Keratinocyte (primary cell): ENCODE measurements at regions not wholly inside any gene's neighbourhood (a gene's known extent, or its start where the extent isn't known, plus 50 kb on each side); places are given as distances from the start of the nearest gene placed in this dataset.

Experiments used
- DNase-seq: peaks from one replicate; pipeline ENCODE4 v3.0.0-alpha.2; 2011; ENCODE audit warnings: low read depth, missing footprints, low spot score
- FAIRE-seq: peaks from 2 replicates; lab custom pipeline; 2011; peaks lifted over from hg19 to GRCh38; lab: Jason Lieb, UNC
- H2AFZ ChIP-seq: 2 replicates; pipeline ENCODE4 v1.6.0; 2012; ENCODE audit warnings: low read length, control low read depth, inconsistent platforms; ENCODE audit not compliant: control insufficient read depth
- H3K27ac ChIP-seq: 2 replicates; pipeline ENCODE4 v1.5.1; 2011; ENCODE audit warnings: low read length; ENCODE audit not compliant: control insufficient read depth, insufficient read depth
- H3K27me3 ChIP-seq: 3 replicates; pipeline ENCODE4 v1.6.0; 2011; ENCODE audit warnings: low read length; ENCODE audit not compliant: control insufficient read depth, insufficient read depth; ENCODE audit errors: extremely low read depth
- H3K36me3 ChIP-seq, 2 experiments: 2 replicates in 1 of 2; 3 replicates in 1 of 2; pipeline ENCODE4 v1.5.1; 2011; ENCODE audit warnings: low read length in 2 of 2, mild to moderate bottlenecking in 1 of 2; ENCODE audit not compliant: control insufficient read depth in 2 of 2, insufficient read depth in 2 of 2; ENCODE audit errors: extremely low read depth in 1 of 2
- H3K4me1 ChIP-seq: 3 replicates; pipeline ENCODE4 v1.5.1; 2011; ENCODE audit warnings: low read length; ENCODE audit not compliant: control insufficient read depth, insufficient read depth; ENCODE audit errors: extremely low read depth
- H3K4me2 ChIP-seq: 3 replicates; pipeline ENCODE4 v1.6.0; 2011; ENCODE audit warnings: low read depth, low read length; ENCODE audit not compliant: control insufficient read depth, insufficient read depth; ENCODE audit errors: extremely low read depth
- H3K4me3 ChIP-seq, 3 experiments: fragments of 200-600 bp in 1 of 3; sonication (generic) in 1 of 3; 2 replicates in 2 of 3; 3 replicates in 1 of 3; pipeline ENCODE4 v1.5.1; 2011 to 2016; ENCODE audit warnings: low read length in 3 of 3, mild to moderate bottlenecking in 3 of 3, control low read depth in 2 of 3, inconsistent platforms in 1 of 3, low read depth in 1 of 3, mixed read lengths in 1 of 3, mixed run types in 1 of 3, moderate library complexity in 1 of 3; ENCODE audit not compliant: control insufficient read depth in 2 of 3, insufficient read depth in 2 of 3; ENCODE audit errors: extremely low read depth in 1 of 3
- H3K79me2 ChIP-seq: 2 replicates; pipeline ENCODE4 v1.6.0; 2012; ENCODE audit warnings: low read length; ENCODE audit not compliant: control insufficient read depth, insufficient read depth
- H3K9ac ChIP-seq: 3 replicates; pipeline ENCODE4 v1.6.0; 2011; ENCODE audit warnings: low read length; ENCODE audit not compliant: control insufficient read depth, insufficient read depth; ENCODE audit errors: extremely low read depth
- H3K9me1 ChIP-seq: 3 replicates; pipeline ENCODE4 v1.6.0; 2011; ENCODE audit warnings: low read length; ENCODE audit not compliant: control insufficient read depth, insufficient read depth; ENCODE audit errors: extremely low read depth
- H3K9me3 ChIP-seq: 2 replicates; pipeline ENCODE4 v1.5.1; 2012; ENCODE audit warnings: low read depth, low read length; ENCODE audit not compliant: control insufficient read depth
- H4K20me1 ChIP-seq: 3 replicates; pipeline ENCODE4 v1.6.0; 2011; ENCODE audit warnings: low read length; ENCODE audit not compliant: control insufficient read depth, insufficient read depth; ENCODE audit errors: extremely low read depth
- EZH2 ChIP-seq: IDR thresholded peaks from one replicate; pipeline ENCODE4 v1.6.1; 2012; ENCODE audit warnings: inconsistent platforms, mild to moderate bottlenecking, low read length, moderate library complexity
- dilution Hi-C: fragments of 300-500 bp; cut with MboI; formaldehyde crosslinking; loops from one replicate; pipeline ENCODE4 v1.7.0; 2020; ENCODE audit warnings: low sequenced_read_pairs; ENCODE audit not compliant: extremely low pct_ligation_motif_present
- TF ChIP-seq, protein P1 (sequence below), 3 experiments: IDR thresholded peaks in 1 of 3; conservative IDR thresholded peaks in 1 of 3; optimal IDR thresholded peaks in 1 of 3; 2 replicates in 2 of 3; 3 replicates in 1 of 3; pipeline versions ENCODE3 to v1.5.1; 2011; ENCODE audit warnings: low read length in 3 of 3, mild to moderate bottlenecking in 3 of 3, moderate library complexity in 2 of 3, control low read depth in 1 of 3, inconsistent platforms in 1 of 3; ENCODE audit not compliant: insufficient read depth in 2 of 3; ENCODE audit errors: extremely low read depth in 1 of 3

DNA sequence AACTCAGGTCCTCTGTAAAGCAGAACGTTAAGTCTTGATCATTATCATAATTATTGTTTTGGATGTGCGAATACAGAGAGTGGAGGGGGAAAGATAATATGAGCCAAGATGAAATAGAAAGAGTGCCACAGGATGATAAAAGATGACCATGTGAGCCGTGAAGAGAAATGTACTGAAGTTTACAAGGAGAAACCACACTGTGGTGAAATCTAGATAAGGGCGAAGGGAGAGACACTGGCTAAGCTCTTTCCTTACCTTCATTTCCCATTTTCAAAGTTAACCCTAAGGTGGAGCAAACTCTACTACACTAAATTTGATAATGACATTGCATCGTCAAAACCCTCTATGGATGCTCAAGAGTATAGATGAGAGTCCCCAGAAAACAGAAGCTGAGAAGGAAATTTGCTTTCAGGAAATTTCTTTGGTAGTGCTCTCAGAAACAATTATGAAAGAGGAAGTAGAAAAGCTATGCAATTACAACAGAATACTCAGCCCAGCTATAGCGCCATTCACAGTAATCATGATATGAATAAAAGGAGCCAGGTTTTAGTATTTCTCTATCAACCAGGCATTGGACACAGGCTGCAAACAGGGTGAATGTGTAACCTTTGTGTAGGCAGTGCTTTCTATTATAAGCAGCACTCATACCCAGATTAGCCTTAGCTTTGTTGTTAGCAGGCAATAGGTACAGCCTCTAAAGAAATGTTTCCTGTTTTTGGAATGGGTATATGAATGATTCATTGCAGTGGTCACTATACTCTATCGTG, 1080.7 kb downstream of the GRIK2 start:
- H3K4me2 ChIP-seq, result no peak overlapping the region
- DNase-seq, result no peak
- no peaks in the 10 kb centered on the region for H3K79me2 ChIP-seq
- H3K4me1 ChIP-seq, result no peaks in the 10 kb centered on the region
- dilution Hi-C loops, result no loop called here
- H2AFZ ChIP-seq, result no peak overlapping the region
- H4K20me1 ChIP-seq, result no peaks in the 10 kb centered on the region
- H3K27me3 ChIP-seq, result no peaks in the 10 kb centered on the region
- H3K4me3 ChIP-seq, result no peak overlapping the region
- H3K9me1 ChIP-seq, result no peaks in the 10 kb centered on the region
- no peak overlapping the region for H3K9ac ChIP-seq
- no peaks in the 10 kb centered on the region for H3K36me3 ChIP-seq
- H3K9me3 ChIP-seq, result no peaks in the 10 kb centered on the region
- no peak for FAIRE-seq
- no peak overlapping the region for H3K27ac ChIP-seq
- TF ChIP-seq, protein P1, sequence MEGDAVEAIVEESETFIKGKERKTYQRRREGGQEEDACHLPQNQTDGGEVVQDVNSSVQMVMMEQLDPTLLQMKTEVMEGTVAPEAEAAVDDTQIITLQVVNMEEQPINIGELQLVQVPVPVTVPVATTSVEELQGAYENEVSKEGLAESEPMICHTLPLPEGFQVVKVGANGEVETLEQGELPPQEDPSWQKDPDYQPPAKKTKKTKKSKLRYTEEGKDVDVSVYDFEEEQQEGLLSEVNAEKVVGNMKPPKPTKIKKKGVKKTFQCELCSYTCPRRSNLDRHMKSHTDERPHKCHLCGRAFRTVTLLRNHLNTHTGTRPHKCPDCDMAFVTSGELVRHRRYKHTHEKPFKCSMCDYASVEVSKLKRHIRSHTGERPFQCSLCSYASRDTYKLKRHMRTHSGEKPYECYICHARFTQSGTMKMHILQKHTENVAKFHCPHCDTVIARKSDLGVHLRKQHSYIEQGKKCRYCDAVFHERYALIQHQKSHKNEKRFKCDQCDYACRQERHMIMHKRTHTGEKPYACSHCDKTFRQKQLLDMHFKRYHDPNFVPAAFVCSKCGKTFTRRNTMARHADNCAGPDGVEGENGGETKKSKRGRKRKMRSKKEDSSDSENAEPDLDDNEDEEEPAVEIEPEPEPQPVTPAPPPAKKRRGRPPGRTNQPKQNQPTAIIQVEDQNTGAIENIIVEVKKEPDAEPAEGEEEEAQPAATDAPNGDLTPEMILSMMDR (optimal IDR thresholded peaks at IDR 0.05 in 1 of 3, IDR thresholded peaks at IDR 0.05 in 1 of 3, conservative IDR thresholded peaks at IDR 0.05 in 1 of 3; ENCODE audit: extremely low read depth in 1 of 3, insufficient read depth in 2 of 3, low read length in 3 of 3), result no peak
- no peak for TF ChIP-seq EZH2

DNA sequence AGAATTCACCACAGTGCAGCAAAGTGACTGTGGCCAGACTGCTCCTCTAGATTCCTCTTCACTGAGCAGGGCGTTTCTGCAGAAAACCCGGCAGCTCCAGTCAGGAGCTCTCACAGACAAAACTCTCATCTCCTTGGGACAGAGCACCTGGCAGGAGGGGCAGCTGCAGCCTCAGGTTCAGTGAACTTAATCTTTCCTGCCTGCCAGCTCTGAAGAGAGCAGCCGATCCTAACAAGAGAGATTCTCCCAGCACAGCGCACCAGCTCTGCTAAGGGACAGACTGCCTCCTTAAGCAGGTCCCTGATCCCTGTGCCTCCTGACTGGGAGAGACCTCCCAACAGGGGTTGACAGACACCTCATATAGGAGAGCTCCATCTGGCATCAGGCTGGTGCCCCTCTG, 1065.5 kb downstream of the GRIK2 start:
- FAIRE-seq, result no peak
- Histone ChIP-seq H3K9ac (no peak overlapping the region), H3K4me3 (no peak overlapping the region), H3K4me1 (no peaks in the 10 kb centered on the region), H2AFZ (no peak overlapping the region), H3K27me3 (no peaks in the 10 kb centered on the region), H3K27ac (no peak overlapping the region), H3K36me3 (no peaks in the 10 kb centered on the region), H3K9me3 (no peaks in the 10 kb centered on the region), H4K20me1 (no peaks in the 10 kb centered on the region), H3K9me1 (no peaks in the 10 kb centered on the region), H3K4me2 (no peak overlapping the region), H3K79me2 (no peaks in the 10 kb centered on the region)
- dilution Hi-C loops, result no loop called here
- TF ChIP-seq EZH2, result no peak
- TF ChIP-seq, protein P1 (optimal IDR thresholded peaks at IDR 0.05 in 1 of 3, IDR thresholded peaks at IDR 0.05 in 1 of 3, conservative IDR thresholded peaks at IDR 0.05 in 1 of 3; ENCODE audit: extremely low read depth in 1 of 3, insufficient read depth in 2 of 3, low read length in 3 of 3), result no peak
- no peak for DNase-seq
